ENCODE measurements at regions not wholly inside any gene's neighbourhood (a gene's known extent, or its start where the extent isn't known, plus 50 kb on each side); places are given as distances from the start of the nearest gene placed in this dataset.

GRCh38 chr10:31153692-31154091 is 122.0 kb upstream of the ZNF438 start:
- H3K4me2 ChIP-seq (ENCODE audit: low read length), result no peak overlapping the region
- no peak overlapping the region for H3K4me3 ChIP-seq (ENCODE audit: low read length)
- no peaks in the 10 kb centered on the region for H3F3A ChIP-seq (ENCODE audit: low read length, unreplicated experiment)
- H3K36me3 ChIP-seq (ENCODE audit: low read depth, low read length), result no peaks in the 10 kb centered on the region
- H3K9me3 ChIP-seq (ENCODE audit: low read length), result no peaks in the 10 kb centered on the region
- POLR2A ChIA-PET (ENCODE audit: unreplicated experiment), result no interaction called here
- H3K79me2 ChIP-seq (ENCODE audit: low read length), result no peaks in the 10 kb centered on the region
- no peak overlapping the region for H3K27ac ChIP-seq (ENCODE audit: low read length)
- no peaks in the 10 kb centered on the region for H3K27me3 ChIP-seq (ENCODE audit: low read length)
- H3K9ac ChIP-seq (ENCODE audit: low read length), result no peak overlapping the region
- no TSS peak for BruUV-seq (replicated peaks)
- CTCF ChIA-PET, result no interaction called here
- no peak for TF ChIP-seq EZH2 (IDR thresholded peaks at IDR 0.05; ENCODE audit: low read length, unreplicated experiment)
- H3K9me2 ChIP-seq (replicated peaks; ENCODE audit: low read length), result no peaks in the 10 kb centered on the region
- H3K4me1 ChIP-seq (ENCODE audit: insufficient read depth, low read length), result no peaks in the 10 kb centered on the region
- DNase-seq, result no peak
- H2AFZ ChIP-seq (ENCODE audit: low read length), result no peak overlapping the region
- H4K20me1 ChIP-seq (ENCODE audit: low read length), result no peaks in the 10 kb centered on the region
- intact Hi-C loops (cut with micrococcal nuclease), result no loop called here
- ATAC-seq, result no peak

DNA sequence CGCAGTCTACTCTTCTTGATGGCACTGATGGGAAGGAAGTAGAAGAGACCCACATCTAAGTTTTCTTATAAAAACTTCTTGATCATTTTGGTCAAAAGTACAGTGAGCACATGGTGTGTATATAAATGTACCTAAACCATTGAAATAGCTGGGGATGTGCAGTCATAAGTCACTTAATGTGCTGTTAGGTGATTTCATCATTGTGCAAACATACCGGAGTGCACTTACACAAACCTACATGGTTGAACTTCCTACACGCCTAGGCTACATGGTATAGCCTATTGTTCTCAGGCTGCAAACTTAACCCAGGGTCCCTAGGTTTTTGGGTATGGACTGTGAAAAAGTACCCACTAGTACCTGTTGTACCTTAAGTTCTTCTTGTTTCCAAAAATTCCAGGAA is 123.3 kb upstream of the ZNF438 start:
- no peak overlapping the region for H3K4me2 ChIP-seq (ENCODE audit: low read length)
- ChIA-PET POLR2A (ENCODE audit: unreplicated experiment) (no interaction called here), CTCF (no interaction called here)
- no peaks in the 10 kb centered on the region for H3K79me2 ChIP-seq (ENCODE audit: low read length)
- no peaks in the 10 kb centered on the region for H3K36me3 ChIP-seq (ENCODE audit: low read depth, low read length)
- no peak overlapping the region for H2AFZ ChIP-seq (ENCODE audit: low read length)
- ATAC-seq (no peak), DNase-seq (no peak)
- H3F3A ChIP-seq (ENCODE audit: low read length, unreplicated experiment), result no peaks in the 10 kb centered on the region
- H3K9me2 ChIP-seq (replicated peaks; ENCODE audit: low read length), result no peaks in the 10 kb centered on the region
- no TSS peak for BruUV-seq (replicated peaks)
- no peak overlapping the region for H3K4me3 ChIP-seq (ENCODE audit: low read length)
- no peaks in the 10 kb centered on the region for H3K4me1 ChIP-seq (ENCODE audit: insufficient read depth, low read length)
- intact Hi-C loops (cut with micrococcal nuclease), result no loop called here
- TF ChIP-seq CTCF (conservative IDR thresholded peaks at IDR 0.05; ENCODE audit: low read depth, low read length) (no peak), EZH2 (IDR thresholded peaks at IDR 0.05; ENCODE audit: low read length, unreplicated experiment) (no peak), EZH2phosphoT487 (IDR thresholded peaks at IDR 0.05; ENCODE audit: borderline replicate concordance, low read length) (no peak)
- no peaks in the 10 kb centered on the region for H3K27me3 ChIP-seq (ENCODE audit: low read length)
- H3K27ac ChIP-seq (ENCODE audit: low read length), result no peak overlapping the region
- no peak overlapping the region for H3K9ac ChIP-seq (ENCODE audit: low read length)
- H3K9me3 ChIP-seq (ENCODE audit: low read length), result no peaks in the 10 kb centered on the region
- H4K20me1 ChIP-seq (ENCODE audit: low read length), result no peaks in the 10 kb centered on the region

DNA sequence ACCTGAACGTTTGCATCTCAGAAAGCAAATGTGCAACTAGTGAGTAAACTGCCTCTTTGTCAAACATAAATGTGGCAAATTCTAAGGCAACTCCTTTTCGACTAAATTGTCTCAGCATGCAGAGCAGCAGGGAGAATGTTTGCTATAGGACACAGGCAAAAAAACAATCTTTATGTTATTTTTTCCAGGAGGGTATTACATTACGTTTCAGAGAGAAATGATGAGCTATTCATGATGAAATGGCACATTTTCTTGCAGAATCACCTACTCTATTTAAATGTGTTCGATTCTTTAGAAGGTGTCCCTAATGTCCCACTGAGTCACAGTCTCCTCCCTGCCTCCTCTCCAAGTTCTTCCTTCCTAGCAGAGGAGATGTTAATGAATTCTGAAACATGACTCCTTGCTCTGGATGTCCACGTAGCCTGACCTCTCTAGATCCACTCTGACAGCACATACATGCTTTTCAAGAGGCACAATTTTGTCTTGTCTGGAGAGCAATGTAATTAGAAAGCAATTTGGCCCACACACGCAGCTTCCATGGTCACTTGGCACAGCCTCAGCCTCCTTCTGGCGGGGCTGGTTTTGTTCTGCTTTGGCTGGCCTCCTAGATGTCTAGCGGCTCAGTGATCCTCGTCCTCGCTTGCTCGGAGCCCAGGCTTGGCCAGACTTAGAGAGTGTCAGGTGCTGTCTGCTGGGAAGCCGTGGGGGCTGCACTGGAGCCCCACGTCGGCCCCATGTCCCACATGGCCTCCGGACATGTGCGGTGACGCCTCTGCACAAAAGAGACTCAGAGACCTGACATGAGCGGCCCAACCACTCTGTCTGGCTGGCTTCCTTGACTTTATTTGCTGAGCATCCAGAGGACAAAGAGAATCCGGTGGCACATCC is 125.7 kb upstream of the ZNF438 start:
- Histone ChIP-seq H3K79me2 (ENCODE audit: low read length) (no peaks in the 10 kb centered on the region), H3K9me3 (ENCODE audit: low read length) (no peaks in the 10 kb centered on the region), H3K27me3 (ENCODE audit: low read length) (no peaks in the 10 kb centered on the region), H3K27ac (ENCODE audit: low read length) (no peak overlapping the region), H3K9ac (ENCODE audit: low read length) (no peak overlapping the region), H3K4me1 (ENCODE audit: insufficient read depth, low read length) (no peaks in the 10 kb centered on the region), H3K4me2 (ENCODE audit: low read length) (no peak overlapping the region), H3K36me3 (ENCODE audit: low read depth, low read length) (no peaks in the 10 kb centered on the region), H4K20me1 (ENCODE audit: low read length) (no peaks in the 10 kb centered on the region), H3F3A (ENCODE audit: low read length, unreplicated experiment) (no peaks in the 10 kb centered on the region), H3K4me3 (ENCODE audit: low read length) (no peak overlapping the region), H2AFZ (ENCODE audit: low read length) (no peak overlapping the region), H3K9me2 (replicated peaks; ENCODE audit: low read length) (no peaks in the 10 kb centered on the region)
- intact Hi-C loops (cut with micrococcal nuclease), result no loop called here
- DNase-seq (no peak), ATAC-seq (no peak)
- CTCF ChIA-PET, result no interaction called here
- BruUV-seq (replicated peaks), result no TSS peak
- TF ChIP-seq CTCF (conservative IDR thresholded peaks at IDR 0.05; ENCODE audit: low read depth, low read length), result no peak
- no peak for TF ChIP-seq EZH2 (IDR thresholded peaks at IDR 0.05; ENCODE audit: low read length, unreplicated experiment)
- TF ChIP-seq EZH2phosphoT487 (IDR thresholded peaks at IDR 0.05; ENCODE audit: borderline replicate concordance, low read length), result no peak
- POLR2A ChIA-PET (ENCODE audit: unreplicated experiment), result no interaction called here

All from PC-3 (cell line).